GM10248 (cell line): ENCODE measurements at regions not wholly inside any gene's neighbourhood (a gene's known extent, or its start where the extent isn't known, plus 50 kb on each side); places are given as distances from the start of the nearest gene placed in this dataset.

Source experiments
- CTCF ChIA-PET: fragments of 300-600 bp; sonication (Branson Sonifier 250); formaldehyde crosslinking; extraction: SDS; loops from one replicate; lab custom pipeline; 2021; ENCODE audit warnings: antibody characterized with exemption; lab: Yijun Ruan, JAX
- POLR2A ChIA-PET: fragments of 350-650 bp; sonication (Branson Sonifier 250); formaldehyde crosslinking; extraction: SDS; loops from one replicate; lab custom pipeline; 2020; ENCODE audit warnings: antibody characterized with exemption; lab: Yijun Ruan, JAX
- DNase-seq: peaks from one replicate; pipeline ENCODE4 v3.0.0; 2012; ENCODE audit errors: extremely low spot score
- CTCF ChIP-seq: IDR thresholded peaks from 2 replicates; pipeline ENCODE4 v1.5.1; 2012; ENCODE audit warnings: mild to moderate bottlenecking, low read depth; ENCODE audit errors: extremely low read depth, missing control alignments, control extremely low read depth

GRCh38 chr6:47162231-47162630, 120.1 kb upstream of the ADGRF1 start:
- TF ChIP-seq CTCF: no peak
- CTCF ChIA-PET: interaction anchor here (2.0 kb wide), 1 partner anchor 13 kb away, joined by 6 read pairs; no protein-coding TSS in a partner anchor
- no peak for DNase-seq
- POLR2A ChIA-PET: no interaction called here

- ChIA-PET CTCF (no interaction called here), POLR2A (no interaction called here)
- no peak for TF ChIP-seq CTCF
- DNase-seq: no peak
These were observed 119.1 kb upstream of the ADGRF1 start for GRCh38 chr6:47161176-47161687.

GRCh38 chr6:47160702-47161101, 118.6 kb upstream of the ADGRF1 start:
- TF ChIP-seq CTCF: no peak
- ChIA-PET POLR2A (no interaction called here), CTCF (no interaction called here)
- DNase-seq: no peak

- no peak for TF ChIP-seq CTCF
- ChIA-PET POLR2A (no interaction called here), CTCF (no interaction called here)
- DNase-seq: no peak
These were observed 117.6 kb upstream of the ADGRF1 start for GRCh38 chr6:47159763-47160162.

- POLR2A ChIA-PET: no interaction called here
- CTCF ChIA-PET: no interaction called here
- DNase-seq: no peak
These were observed 115.6 kb upstream of the ADGRF1 start for GRCh38 chr6:47157653-47158219.

GRCh38 chr6:47157063-47157462, 114.9 kb upstream of the ADGRF1 start:
- no peak for TF ChIP-seq CTCF
- POLR2A ChIA-PET: no interaction called here
- CTCF ChIA-PET: no interaction called here
- DNase-seq: no peak

More at GRCh38 chr6:47157653-47158219, 115.6 kb upstream of the ADGRF1 start:
- TF ChIP-seq CTCF: no peak
